ENCODE measurements at regions not wholly inside any gene's neighbourhood (a gene's known extent, or its start where the extent isn't known, plus 50 kb on each side); places are given as distances from the start of the nearest gene placed in this dataset.

- Mint-ChIP-seq H3K9me3 (peaks cover 0 to 4% (median under 1%) of the 10 kb centered on the region in 9 donors), H3K27me3 (peaks cover 0 to 2% (median 0%) of the 10 kb centered on the region in 5 donors), H3K4me3 (no peak overlapping the region), H3K27ac (no peak overlapping the region), H3K4me1 (no peaks in the 10 kb centered on the region), H3K36me3 (no peaks in the 10 kb centered on the region)
- ATAC-seq: no peak
- POLR2A ChIA-PET: no interaction called here
- no peak for DNase-seq
Observed at GRCh38 chr11:109309153-109309552, 112.8 kb upstream of the C11orf87 start.

DNA sequence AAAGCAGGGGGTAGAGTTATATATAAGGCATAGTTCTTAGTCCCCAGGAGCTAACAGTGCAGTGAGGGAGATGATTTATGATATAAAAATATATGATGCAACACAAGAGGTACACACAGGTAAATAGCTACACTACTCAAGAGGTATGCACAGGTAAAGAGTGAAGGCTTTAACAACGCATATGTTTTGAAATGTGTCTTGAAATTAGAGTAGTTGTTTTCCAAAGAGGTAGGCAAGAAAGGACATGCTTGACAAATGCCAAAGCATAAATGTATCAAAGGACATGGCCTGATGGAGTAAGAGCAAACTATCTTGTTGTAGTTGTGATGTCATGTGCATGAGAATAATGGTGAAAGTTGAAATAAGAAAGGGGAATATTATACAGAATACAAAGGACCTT lies 104.3 kb upstream of the C11orf87 start:
- ATAC-seq: no peak
- H3K27me3 Mint-ChIP-seq: peaks cover 0 to 5% (median 1%) of the 10 kb centered on the region in 5 donors
- POLR2A ChIA-PET: no interaction called here
- H3K4me3 Mint-ChIP-seq: no peak overlapping the region
- H3K27ac Mint-ChIP-seq: no peak overlapping the region
- H3K36me3 Mint-ChIP-seq: no peaks in the 10 kb centered on the region
- peaks cover 0 to 18% (median 3%) of the 10 kb centered on the region in 9 donors for H3K9me3 Mint-ChIP-seq
- no peak for DNase-seq
- H3K4me1 Mint-ChIP-seq: no peaks in the 10 kb centered on the region

DNA sequence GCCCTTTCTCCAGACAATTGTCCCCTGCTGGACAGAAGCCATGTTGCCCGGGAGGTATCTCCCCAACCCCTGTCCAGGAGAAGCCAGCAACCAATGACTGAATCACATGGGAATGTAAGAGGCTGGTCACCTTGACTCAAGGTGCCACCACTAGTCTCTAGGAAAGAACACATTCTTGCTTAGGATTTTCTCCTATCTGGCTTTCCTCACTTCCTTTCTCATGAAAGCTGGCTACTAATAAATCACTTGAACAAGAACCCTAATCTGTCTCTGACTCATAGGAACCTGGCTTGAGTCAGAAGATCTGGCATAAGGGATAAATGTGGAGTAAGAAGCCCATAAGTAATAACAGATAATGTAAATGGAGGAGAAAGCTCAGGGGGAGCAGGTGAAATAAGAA lies 101.4 kb upstream of the C11orf87 start:
- no peak overlapping the region for H3K27ac Mint-ChIP-seq
- peaks cover 0 to 13% (median 2%) of the 10 kb centered on the region in 9 donors for H3K9me3 Mint-ChIP-seq
- POLR2A ChIA-PET: no interaction called here
- no peak for ATAC-seq
- peaks cover 0 to 8% (median 0%) of the 10 kb centered on the region in 5 donors for H3K27me3 Mint-ChIP-seq
- DNase-seq: no peak
- H3K4me3 Mint-ChIP-seq: no peak overlapping the region
- H3K4me1 Mint-ChIP-seq: no peaks in the 10 kb centered on the region
- H3K36me3 Mint-ChIP-seq: no peaks in the 10 kb centered on the region

DNA sequence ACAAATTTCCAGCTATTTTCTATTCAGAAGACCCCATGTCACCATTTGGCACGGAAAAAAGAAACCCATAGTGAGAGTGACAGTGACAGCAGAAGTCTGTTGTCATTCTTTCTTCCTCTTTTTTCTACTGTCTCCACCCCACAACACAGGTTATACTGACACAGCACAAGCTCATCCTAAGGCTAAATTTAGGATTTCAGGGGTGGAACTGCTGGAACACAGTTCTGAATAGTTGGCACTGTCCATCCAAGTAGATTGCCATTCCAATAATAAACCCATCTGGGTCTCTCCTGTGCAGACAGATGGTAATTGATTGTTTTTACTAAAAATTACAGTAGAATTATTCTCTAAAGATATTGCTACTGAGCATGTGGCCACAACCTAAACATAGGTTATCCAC lies 95.2 kb upstream of the C11orf87 start:
- POLR2A ChIA-PET: no interaction called here
- peaks cover 0 to 12% (median 4%) of the 10 kb centered on the region in 9 donors for H3K9me3 Mint-ChIP-seq

GRCh38 chr11:109329716-109330115 lies 92.3 kb upstream of the C11orf87 start:
- DNase-seq (no peak), ATAC-seq (no peak)
- H3K27me3 Mint-ChIP-seq: peaks cover 0 to 11% (median 0%) of the 10 kb centered on the region in 5 donors
- H3K4me3 Mint-ChIP-seq: no peak overlapping the region
- H3K9me3 Mint-ChIP-seq: peaks cover 0 to 12% (median 4%) of the 10 kb centered on the region in 9 donors
- no peaks in the 10 kb centered on the region for H3K36me3 Mint-ChIP-seq
- H3K4me1 Mint-ChIP-seq: no peaks in the 10 kb centered on the region
- H3K27ac Mint-ChIP-seq: no peak overlapping the region
- POLR2A ChIA-PET: no interaction called here

More for the DNA sequence above, 95.2 kb upstream of the C11orf87 start:
- ATAC-seq: no peak
- Mint-ChIP-seq H3K27ac (no peak overlapping the region), H3K4me1 (no peaks in the 10 kb centered on the region), H3K36me3 (no peaks in the 10 kb centered on the region), H3K27me3 (peaks cover 0 to 7% (median 0%) of the 10 kb centered on the region in 5 donors), H3K4me3 (no peak overlapping the region)
- DNase-seq: no peak

GRCh38 chr11:109338131-109338530 lies 83.9 kb upstream of the C11orf87 start:
- POLR2A ChIA-PET: no interaction called here
- H3K4me3 Mint-ChIP-seq: no peak overlapping the region
- H3K9me3 Mint-ChIP-seq: peaks cover 0 to 16% (median under 1%) of the 10 kb centered on the region in 9 donors
- DNase-seq (no peak), ATAC-seq (no peak)
- H3K36me3 Mint-ChIP-seq: no peaks in the 10 kb centered on the region
- no peaks in the 10 kb centered on the region for H3K4me1 Mint-ChIP-seq
- H3K27me3 Mint-ChIP-seq: no peaks in the 10 kb centered on the region
- H3K27ac Mint-ChIP-seq: no peak overlapping the region

DNA sequence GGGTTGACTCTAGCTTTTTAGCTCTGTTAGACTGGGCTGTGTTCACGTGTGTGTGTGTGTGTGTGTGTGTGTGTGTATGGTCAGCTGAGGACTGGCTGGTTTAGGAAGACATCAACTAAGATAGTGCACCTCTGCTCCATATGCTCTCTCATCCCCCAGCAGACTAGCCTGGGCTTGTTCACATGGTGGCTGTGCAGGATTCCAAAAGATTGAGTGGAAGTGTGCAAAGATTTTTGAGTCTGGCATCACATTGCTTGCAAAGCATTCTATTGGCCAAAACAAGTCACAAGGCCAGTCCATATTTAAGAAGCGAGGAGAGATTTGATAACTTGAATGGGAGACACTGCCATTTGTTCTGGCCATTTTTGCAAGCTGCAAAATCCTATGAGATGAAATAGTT lies 79.7 kb upstream of the C11orf87 start:
- Mint-ChIP-seq H3K27me3 (peaks cover 0 to 1% (median 0%) of the 10 kb centered on the region in 5 donors), H3K9me3 (peaks cover 0 to 16% (median under 1%) of the 10 kb centered on the region in 9 donors), H3K4me3 (no peak overlapping the region), H3K27ac (no peak overlapping the region), H3K4me1 (no peaks in the 10 kb centered on the region), H3K36me3 (no peaks in the 10 kb centered on the region)
- POLR2A ChIA-PET: no interaction called here
- DNase-seq: no peak
- no peak for ATAC-seq

DNA sequence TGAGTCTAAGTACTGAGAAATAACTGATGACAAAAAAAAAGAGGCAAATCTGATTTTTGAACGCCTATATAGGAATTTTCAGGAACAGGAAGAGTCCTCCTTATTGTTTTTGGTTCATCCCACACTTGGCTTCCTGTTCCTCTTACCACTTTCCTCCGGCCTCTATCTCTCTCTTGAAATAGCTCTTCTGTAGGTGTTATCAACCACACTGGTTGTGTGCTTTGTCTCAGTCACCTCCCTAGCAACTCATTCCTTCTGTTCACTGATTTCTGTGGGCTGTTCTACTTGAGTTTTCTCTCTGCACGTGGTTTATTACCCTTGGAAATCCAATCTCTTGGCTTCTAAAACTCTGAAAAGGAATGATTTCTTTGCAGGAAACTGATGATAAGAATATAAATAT lies 78.7 kb upstream of the C11orf87 start:
- DNase-seq (no peak), ATAC-seq (no peak)
- Mint-ChIP-seq H3K27ac (no peak overlapping the region), H3K4me3 (no peak overlapping the region), H3K27me3 (peaks cover 0 to 3% (median 0%) of the 10 kb centered on the region in 5 donors), H3K36me3 (no peaks in the 10 kb centered on the region), H3K9me3 (peaks cover 0 to 25% (median under 1%) of the 10 kb centered on the region in 9 donors), H3K4me1 (no peaks in the 10 kb centered on the region)
- POLR2A ChIA-PET: no interaction called here

- Mint-ChIP-seq H3K36me3 (no peaks in the 10 kb centered on the region), H3K4me3 (no peak overlapping the region), H3K27me3 (peaks cover 0 to 12% (median 0%) of the 10 kb centered on the region in 5 donors), H3K4me1 (no peaks in the 10 kb centered on the region), H3K27ac (no peak overlapping the region), H3K9me3 (peaks cover 0 to 24% (median 2%) of the 10 kb centered on the region in 9 donors)
- DNase-seq (no peak), ATAC-seq (no peak)
- POLR2A ChIA-PET: no interaction called here
Observed at GRCh38 chr11:109347304-109347703, 74.7 kb upstream of the C11orf87 start.

DNA sequence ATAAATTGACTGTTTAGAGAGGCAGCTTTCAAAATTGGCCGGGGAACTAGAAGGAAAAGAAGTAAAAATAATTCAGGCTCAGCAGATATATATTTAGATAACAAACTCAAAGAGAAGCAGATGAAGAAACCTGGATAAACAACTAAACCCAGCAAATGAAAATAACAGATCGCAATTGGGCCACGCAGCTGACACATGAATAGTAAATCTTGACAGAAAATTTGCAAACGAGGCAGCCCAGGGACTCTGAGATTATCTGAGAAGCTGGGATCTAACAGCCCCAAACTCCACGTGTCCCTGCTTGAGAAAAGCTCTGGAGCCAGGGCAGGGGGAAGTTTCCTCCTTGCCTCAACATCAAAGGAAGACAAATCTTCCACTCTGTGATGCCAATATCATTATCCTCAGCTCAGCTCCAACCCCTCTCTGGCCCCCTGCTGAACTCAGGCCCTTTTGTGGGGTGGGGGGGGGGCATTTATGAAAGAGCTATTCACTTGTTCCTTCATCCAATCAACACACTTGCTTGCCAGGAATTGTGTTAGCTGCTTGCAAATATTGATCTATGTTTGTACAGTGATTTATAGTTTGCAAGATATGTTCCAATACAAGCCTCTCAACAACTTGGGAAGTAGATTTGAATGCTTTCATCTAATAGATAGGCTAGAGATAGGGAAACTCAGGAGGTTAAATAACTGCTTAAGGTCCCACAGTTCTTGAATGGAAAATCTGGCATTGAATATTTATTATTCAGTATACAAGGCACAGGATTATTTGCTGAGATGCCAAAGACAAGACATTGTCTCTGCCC lies 72.5 kb upstream of the C11orf87 start:
- ATAC-seq: no peak
- H3K4me1 Mint-ChIP-seq: no peaks in the 10 kb centered on the region
- peaks cover 0 to 12% (median 0%) of the 10 kb centered on the region in 5 donors for H3K27me3 Mint-ChIP-seq
- POLR2A ChIA-PET: no interaction called here
- H3K27ac Mint-ChIP-seq: no peak overlapping the region
- peaks cover 0 to 20% (median 2%) of the 10 kb centered on the region in 9 donors for H3K9me3 Mint-ChIP-seq
- no peak for DNase-seq
- no peak overlapping the region for H3K4me3 Mint-ChIP-seq
- no peaks in the 10 kb centered on the region for H3K36me3 Mint-ChIP-seq

DNA sequence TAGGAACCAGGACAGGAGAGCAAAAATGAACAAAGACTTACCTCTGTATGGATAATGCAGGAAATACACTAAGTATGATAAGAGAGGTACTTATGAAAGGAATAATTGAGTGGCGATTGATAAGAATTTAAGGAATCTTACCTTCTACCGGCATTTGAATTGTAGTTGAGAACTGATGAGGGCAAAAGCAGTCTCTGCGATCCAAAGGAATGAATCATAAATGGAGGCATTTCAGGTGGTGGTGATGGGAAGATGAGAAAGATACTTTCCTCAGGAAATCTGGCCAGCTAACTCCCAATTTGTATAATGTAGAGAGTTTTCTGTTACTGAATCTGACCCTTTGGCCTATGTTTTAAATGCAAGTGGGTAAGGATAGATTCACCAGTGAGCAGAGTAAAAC lies 71.9 kb upstream of the C11orf87 start:
- Mint-ChIP-seq H3K4me1 (no peaks in the 10 kb centered on the region), H3K27me3 (peaks cover 0 to 12% (median 0%) of the 10 kb centered on the region in 5 donors), H3K4me3 (no peak overlapping the region), H3K9me3 (peaks cover 0 to 20% (median 2%) of the 10 kb centered on the region in 9 donors), H3K36me3 (no peaks in the 10 kb centered on the region), H3K27ac (no peak overlapping the region)
- ATAC-seq: no peak
- POLR2A ChIA-PET: no interaction called here
- no peak for DNase-seq

DNA sequence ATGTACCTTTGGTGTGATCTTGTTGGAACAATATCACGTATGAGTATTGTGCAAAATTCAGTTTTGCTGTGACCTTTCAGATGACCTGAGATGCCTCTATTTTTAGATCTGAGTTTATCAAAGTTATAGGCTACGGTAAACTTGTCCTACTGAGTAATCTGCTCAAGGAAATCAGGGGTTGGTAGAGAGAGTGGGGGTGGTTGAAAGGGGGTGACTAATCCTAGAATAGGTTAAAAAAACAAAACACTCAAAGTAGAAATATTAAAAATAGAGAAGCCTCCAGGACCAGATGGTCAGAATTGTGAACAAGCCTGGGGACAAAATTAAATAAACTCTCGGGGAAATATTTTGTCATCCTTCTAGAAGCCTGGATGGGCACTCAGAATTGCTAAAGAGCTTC lies 59.9 kb upstream of the C11orf87 start:
- Mint-ChIP-seq H3K27ac (no peak overlapping the region), H3K9me3 (peaks cover 0 to 10% (median 0%) of the 10 kb centered on the region in 9 donors), H3K36me3 (no peaks in the 10 kb centered on the region), H3K4me1 (no peaks in the 10 kb centered on the region), H3K27me3 (peaks cover 0 to 10% (median 2%) of the 10 kb centered on the region in 5 donors), H3K4me3 (no peak overlapping the region)
- POLR2A ChIA-PET: no interaction called here
- DNase-seq (no peak), ATAC-seq (no peak)

- POLR2A ChIA-PET: no interaction called here
- H3K36me3 Mint-ChIP-seq: no peaks in the 10 kb centered on the region
- peaks cover 0 to 10% (median 3%) of the 10 kb centered on the region in 9 donors for H3K9me3 Mint-ChIP-seq
- no peaks in the 10 kb centered on the region for H3K4me1 Mint-ChIP-seq
- H3K27ac Mint-ChIP-seq: no peak overlapping the region
- H3K27me3 Mint-ChIP-seq: peaks cover 0 to 10% (median 2%) of the 10 kb centered on the region in 5 donors
- ATAC-seq (no peak), DNase-seq (no peak)
- no peak overlapping the region for H3K4me3 Mint-ChIP-seq
Observed at GRCh38 chr11:109363682-109364081, 58.3 kb upstream of the C11orf87 start.

GRCh38 chr11:109364851-109365250 lies 57.1 kb upstream of the C11orf87 start:
- DNase-seq (no peak), ATAC-seq (no peak)
- POLR2A ChIA-PET: no interaction called here
- Mint-ChIP-seq H3K27ac (no peak overlapping the region), H3K4me3 (no peak overlapping the region), H3K9me3 (peaks cover 0 to 20% (median 5%) of the 10 kb centered on the region in 9 donors), H3K36me3 (no peaks in the 10 kb centered on the region), H3K27me3 (peaks cover 0 to 10% (median 2%) of the 10 kb centered on the region in 5 donors), H3K4me1 (no peaks in the 10 kb centered on the region)
